ENCODE measurements at regions not wholly inside any gene's neighbourhood (a gene's known extent, or its start where the extent isn't known, plus 50 kb on each side); places are given as distances from the start of the nearest gene placed in this dataset.
A peak's percentile ranks its signal among the peaks of the same experiment; 100 is the strongest.

DNA sequence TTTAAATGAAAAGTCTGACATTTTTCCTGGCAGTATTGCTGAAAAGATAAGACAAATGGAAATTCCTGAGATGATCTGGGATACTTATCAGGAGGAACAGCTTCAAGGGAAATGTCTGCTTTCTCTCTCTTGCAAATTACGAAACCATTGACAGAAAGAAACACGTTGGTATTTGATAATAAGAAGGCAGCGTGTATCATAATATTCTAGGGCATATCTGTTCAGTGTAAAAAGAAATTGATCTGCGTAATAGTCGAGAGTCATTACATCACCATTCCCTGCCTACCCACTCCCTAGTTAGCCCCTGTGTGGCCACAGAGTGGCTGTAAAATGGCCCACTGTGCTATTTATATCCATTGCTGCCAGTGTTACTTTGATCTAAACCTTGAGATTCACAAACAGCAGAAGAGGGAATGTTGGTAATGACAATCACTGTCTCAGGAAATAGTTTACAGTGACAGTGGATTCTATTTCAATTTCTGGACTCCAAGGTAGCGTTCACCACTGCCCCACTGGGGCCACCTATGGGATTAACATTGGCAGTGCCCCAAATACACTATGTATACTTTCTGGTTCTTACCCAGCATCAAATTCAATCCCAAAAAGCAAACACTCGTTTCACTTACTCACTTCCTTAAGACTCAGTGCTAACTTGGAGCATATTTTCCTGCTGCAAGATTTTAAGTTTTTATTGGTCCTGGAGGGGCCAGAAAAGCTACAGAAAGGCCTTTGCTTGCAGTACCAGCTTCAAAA, 133.4 kb upstream of the GAS1 start:
- ATAC-seq (peak; percentile 76 to 87), DNase-seq (no peak)
- intact Hi-C loops (cut with DNase I), result no loop called here

DNA sequence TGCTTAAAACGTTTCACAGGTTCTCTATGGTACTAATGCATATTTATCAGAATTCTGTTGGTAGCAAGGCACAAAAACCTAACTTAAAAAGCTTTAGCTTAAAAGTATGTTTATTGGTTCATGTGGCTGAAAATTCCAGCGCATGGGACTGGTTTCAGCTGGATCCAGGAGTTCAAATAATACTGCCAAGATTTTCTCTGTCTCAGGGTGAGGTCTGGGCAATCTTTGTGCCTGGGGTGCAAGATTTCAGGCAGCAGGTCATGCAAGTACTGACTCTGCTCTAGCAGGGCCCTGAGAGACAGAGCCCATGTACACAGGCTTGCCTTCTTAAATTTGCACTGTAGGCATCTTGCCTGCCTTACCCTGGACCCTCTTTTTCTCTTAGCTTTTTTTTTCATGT, 134.2 kb upstream of the GAS1 start:
- DNase-seq, result no peak
- ATAC-seq, result no peak
- intact Hi-C loops (cut with DNase I), result no loop called here

DNA sequence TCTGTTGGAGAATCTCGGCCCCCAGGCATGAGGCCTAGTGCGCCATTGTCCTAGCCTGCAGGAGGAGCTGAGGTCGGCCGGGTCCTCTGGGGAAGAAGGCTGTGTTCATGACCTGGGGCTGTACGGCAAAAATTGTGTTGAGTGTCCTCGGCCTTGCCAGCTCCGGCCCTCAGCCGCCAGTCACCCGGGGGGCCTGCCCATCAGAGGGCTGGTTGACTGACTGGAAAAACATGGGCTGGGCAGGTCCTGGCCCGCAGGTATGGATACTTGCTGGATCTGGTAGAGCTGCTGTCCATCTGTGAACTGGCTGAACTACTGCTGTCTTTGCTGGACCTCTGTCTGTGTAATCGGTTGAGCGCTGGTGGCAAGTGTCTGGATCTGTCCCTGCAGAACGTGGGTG, 136.7 kb upstream of the GAS1 start:
- no peak for DNase-seq
- intact Hi-C loops (cut with DNase I), result no loop called here
- no peak for ATAC-seq

DNA sequence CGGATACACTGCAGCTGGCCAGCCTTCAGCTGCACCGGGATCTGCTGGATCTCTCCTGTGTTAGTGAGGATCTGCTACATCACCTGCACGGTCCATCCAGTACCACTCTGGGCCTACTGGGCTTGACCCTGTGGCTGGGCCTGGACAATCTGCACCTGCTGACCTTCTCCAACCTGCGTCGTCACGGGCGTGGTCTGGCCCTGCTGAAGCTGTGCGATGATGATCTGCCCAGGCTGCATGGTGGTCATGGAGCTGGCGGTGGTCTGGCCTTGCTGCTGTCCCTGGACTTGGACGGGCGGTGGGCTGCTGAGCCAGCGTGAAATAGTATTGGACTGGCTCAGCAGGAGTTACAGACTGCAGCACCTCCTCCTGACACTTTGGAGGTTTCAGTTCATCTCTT, 137.1 kb upstream of the GAS1 start:
- intact Hi-C loops (cut with DNase I), result no loop called here
- no peak for ATAC-seq
- DNase-seq, result no peak

DNA sequence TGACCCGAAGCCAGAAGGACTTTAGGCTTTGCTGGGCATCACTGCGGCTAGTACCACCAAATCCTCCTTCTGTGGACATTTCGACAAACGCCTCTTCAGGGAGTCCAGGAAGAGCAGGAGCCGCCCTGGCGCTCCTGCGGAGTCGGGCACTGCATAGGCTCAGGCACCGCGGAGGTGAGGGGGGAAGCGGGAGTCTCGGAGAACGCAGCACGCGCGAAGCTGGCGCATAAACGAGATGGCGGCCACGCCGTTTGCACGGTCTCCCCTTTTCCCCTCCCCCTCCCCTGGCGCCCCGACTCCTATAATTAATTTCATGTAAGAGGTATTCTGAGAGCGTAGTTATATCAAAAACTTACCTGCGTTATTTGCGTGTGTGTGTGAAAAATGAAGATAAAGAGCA, 137.8 kb upstream of the GAS1 start:
- DNase-seq, result no peak
- ATAC-seq, result no peak
- intact Hi-C loops (cut with DNase I), result no loop called here

DNA sequence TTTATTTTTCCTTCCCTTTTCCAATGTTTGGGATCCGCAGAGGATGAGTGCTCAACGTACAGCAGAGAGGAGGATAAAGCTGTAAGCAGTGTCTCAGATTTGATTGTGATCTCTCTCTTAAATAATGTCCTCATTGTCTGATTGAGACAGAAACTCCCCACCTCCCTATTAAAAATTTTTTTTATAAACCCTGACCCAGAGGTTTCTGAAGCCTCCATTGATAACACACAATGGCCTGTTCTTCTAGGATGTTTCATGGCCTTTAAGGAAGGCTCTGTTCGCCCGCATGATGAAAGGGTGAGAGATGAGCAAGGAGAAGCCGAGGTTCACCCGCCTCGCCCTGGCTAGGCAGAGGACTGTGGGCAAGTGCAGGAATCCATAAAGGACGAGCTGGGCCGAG, 138.2 kb upstream of the GAS1 start:
- DNase-seq (no peak), ATAC-seq (no peak)
- intact Hi-C loops (cut with DNase I), result no loop called here

DNA sequence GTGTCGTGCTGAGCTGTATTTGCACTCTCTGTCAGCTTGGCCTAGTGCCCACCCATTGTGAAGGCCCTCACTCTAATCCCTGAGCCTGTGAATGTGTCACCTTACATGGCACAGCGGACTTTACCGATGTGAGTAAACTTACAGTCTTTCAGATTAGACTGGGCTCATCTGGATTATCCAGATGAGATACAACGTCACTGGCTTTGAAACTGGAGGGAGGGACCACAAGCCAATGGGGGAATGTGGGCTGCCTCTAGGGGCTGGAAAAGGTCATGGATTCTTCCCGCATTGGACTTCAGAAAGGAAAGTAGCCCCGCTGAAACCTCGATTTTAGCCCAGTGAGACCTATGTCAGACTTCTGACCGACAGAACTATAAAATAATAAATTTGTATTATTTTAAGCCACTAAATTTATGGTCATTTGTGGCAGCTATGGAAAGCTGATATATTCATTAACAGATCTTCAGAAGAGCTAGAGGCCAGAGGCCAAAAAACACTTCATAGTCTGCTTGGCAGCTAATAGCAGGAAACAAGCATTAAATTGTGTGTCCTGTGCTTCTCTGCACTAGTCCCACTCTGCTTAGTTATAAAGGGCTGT, 139.0 kb upstream of the GAS1 start:
- ATAC-seq (no peak), DNase-seq (no peak)
- intact Hi-C loops (cut with DNase I), result no loop called here

DNA sequence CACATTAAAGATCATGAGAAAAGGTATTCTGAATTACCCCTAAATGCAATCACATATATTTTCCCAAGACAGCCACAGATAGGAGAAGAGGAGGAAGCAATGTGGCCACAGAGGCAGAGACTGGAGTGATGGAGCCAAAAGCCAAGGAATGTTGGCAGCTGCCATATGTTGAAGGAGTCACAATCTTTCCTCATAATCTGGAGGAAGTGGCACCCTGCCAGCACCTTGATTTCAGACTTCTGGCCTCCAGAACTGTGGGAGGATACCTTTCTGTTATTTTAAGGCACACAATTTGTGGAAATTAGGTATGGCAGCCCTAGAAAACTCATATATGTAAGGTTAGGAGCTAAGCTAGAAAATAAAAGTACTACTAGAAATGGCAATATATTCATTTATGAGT, 139.9 kb upstream of the GAS1 start:
- ATAC-seq, result no peak
- no peak for DNase-seq
- intact Hi-C loops (cut with DNase I), result no loop called here

DNA sequence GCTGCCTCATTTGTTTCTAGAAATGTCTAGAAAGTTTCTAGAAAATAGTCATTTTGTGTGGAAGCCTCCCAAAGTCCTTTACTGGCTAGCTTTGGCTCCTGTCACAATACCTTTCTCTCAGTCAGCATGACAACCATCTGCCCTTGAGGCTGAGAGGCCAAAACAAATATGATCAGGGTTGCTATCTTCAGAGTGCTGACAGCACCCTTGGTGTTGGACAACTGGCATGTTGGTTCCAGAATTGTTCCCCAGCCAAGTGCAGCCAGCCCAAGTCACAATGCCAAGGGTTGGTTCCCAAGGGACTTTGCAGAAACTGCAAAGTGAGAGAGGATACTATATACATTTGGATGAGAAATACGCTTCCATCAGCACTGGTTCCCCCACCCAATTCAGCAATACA, 140.9 kb upstream of the GAS1 start:
- intact Hi-C loops (cut with DNase I), result no loop called here
- DNase-seq (peak; percentile 31), ATAC-seq (peak; percentile 73 to 80)

DNA sequence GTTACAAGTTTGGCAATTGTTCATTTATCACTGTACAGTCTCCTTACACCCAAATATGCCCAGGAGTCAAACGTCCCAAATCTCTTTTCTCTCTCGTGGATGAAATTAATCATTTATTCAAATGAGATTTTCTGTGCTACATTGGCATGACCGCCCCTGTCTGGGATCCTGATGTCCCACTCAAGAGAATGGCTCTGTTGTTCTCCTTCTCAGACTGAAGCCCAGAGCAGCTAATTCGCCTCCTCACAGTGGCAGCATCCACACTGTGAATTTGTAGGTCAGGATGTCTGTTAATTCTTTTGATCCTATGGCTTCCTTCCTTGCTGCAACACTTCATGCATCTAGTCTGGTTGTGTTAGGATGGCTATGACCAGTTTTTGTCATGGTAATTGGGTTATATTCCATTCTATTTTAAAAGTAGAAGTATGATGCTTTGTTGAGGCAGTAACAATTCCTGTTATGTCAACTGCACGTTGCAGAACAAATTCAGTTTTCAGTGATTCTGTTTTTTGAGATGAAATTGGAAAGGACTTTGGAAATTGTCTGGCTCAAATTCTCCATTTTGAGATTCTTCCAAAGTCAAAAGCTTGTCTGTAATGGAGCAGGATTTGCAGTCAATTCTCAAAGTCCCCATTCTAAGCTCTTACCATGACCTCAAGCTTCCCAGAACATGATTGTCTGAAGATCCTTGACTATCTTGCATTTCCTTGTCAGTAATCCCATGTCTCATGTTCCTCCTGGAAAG, 141.5 kb upstream of the GAS1 start:
- peak in 1 of 2 donors; percentile 6 for ATAC-seq
- intact Hi-C loops (cut with DNase I), result no loop called here
- no peak for DNase-seq

DNA sequence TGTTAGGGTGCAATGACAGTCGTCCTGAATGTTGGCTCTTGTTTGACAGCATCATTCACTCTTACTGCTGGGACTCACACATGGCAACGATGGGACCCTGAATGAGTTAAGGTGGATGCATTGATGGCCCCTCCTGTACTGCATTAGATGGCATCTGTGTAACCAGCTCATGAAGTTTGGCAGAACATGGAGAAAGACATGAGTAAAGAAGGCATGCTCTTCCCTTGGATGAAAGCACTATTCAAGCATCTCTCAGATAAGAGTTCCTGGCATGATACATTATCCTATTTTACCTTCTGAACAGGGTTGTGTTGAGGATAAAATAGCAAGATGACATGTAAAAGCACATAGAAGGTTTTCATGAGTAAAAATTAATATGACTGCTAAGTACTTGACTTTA, 142.2 kb upstream of the GAS1 start:
- DNase-seq (no peak), ATAC-seq (peak in 1 of 2 donors; percentile 48)
- intact Hi-C loops (cut with DNase I), result no loop called here

DNA sequence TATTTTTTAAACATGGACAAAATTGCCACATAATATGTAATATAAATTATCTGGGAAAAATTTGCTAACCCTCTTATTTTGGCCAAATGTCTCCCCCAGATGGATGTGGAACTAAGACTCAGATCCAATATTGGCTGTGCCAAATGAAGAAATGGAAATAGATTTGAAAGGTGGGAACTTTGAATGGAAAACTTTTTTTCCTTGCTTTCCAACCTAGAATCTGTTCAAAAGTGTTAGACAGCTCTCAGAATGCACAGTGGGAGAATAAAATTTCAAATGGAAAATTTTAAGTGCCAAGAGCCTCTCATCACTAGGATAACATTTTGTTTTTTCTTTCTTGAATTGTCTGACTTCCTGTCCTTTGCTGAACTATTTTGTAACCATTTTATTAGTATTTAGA, 142.6 kb upstream of the GAS1 start:
- intact Hi-C loops (cut with DNase I), result no loop called here
- peak; percentile 31 to 57 for ATAC-seq
- DNase-seq, result no peak

DNA sequence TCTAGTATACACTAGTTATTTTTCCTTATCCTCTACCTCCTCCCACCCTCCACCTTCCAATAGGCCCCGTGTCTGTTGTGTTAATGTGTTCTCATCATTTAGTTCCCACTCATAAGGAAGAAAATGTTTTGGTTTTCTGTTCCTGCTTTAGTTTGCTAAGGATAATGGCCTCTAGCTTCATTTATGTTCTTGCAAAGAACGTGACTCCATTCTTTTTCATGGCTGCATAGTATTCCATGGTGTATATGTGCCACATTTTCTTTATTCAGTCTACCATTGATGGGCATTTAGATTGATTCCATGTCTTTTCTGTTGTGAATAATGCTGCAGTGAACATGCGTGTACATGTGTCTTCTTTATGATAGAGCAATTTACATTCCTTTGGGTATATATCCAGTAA, 146.5 kb upstream of the GAS1 start:
- intact Hi-C loops (cut with DNase I), result no loop called here
- ATAC-seq (no peak), DNase-seq (no peak)

DNA sequence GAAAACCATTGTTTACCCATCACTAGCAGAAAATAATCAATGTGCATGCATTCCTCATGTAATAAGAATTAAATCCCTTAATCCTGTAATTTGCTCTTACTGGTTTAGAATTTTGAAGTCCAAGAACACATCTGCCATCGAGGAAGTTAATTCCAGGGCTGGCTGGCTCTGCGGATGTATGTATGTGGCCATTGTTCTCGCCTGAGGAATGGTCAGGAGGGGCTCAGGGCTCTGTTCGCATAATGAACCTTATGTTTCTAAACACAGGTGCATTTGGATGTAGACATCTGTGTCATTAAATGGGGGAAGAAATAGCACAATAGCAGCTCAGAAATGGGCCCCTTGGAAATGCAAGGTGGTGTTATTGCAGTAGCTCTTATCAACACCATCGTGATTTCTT, 148.6 kb upstream of the GAS1 start:
- ATAC-seq, result no peak
- DNase-seq, result no peak
- intact Hi-C loops (cut with DNase I), result no loop called here

DNA sequence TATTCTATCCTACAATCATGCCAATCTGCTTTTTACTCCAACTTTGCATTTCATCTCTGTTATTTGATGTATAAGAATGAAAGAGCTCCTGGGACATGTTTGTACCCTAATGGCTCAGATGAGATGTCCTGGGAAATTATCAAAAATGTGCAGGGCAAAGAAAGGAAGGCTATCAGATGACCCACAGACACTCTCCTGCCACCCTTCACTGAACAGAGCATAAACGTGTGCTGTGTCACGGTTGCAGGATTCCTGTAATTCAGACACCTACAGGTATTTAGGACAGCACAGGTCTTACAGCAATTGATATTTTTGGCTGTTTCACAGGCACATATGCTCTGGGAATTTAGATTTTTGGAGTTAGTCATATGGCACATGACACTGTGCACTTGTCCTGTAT, 149.2 kb upstream of the GAS1 start:
- intact Hi-C loops (cut with DNase I), result no loop called here
- DNase-seq, result no peak
- ATAC-seq, result no peak

DNA sequence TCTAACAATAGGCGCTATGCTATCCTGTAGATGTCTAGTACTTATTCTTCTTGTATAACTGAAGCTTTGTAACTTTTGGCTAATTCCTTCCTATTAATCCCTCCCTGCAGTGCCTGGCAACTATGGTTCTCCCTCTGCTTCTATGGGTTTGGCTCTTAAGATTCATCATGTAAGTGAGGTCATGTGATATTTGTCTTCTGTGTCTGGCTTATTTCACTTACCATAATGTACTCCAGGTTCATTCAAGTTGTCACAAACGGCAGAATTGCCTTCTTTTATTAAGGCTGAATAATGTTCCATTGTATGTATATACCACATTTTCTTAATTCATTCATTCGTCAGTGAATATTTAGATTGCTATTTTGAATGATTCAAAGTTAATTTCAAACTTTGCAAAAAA, 149.9 kb upstream of the GAS1 start:
- no peak for DNase-seq
- intact Hi-C loops (cut with DNase I), result no loop called here
- no peak for ATAC-seq

DNA sequence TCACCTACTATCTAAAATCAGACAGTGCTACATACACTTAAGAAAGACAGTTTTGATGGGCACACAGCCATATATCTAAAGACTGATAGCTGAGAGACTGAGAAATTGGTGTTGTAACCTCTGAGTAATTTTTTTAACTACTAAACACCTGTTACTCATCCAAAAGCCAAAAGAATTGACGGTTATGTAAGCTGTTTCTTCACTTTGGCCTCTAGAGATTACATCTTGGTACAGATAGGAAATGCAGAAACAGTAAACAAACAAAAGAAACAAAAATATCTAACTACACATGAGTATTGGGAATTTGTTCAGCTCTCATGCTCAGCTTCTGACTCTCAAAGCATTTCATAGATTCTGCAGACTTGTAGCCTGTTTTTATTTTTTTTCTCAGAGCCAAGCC, 152.1 kb upstream of the GAS1 start:
- DNase-seq (no peak), ATAC-seq (peak in 1 of 2 donors; percentile 54)
- intact Hi-C loops (cut with DNase I), result no loop called here

DNA sequence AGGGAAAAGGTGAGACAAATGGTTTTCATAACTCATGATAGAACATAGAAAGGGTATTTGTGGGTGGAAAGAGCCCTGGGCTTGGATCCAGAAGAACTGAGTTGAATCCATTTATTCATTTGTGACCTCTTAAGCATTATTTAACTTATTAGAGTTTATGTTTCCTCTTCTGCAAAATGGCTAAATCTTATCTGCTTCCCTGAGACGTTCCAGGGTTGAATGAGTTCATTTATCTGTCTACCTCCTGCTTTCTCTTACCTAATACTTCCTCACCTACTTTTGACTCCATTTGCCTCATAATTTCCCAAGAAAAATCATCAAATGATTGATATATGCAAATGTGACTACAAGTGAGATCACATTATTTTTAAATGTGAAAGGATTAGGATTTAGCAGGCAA, 152.7 kb upstream of the GAS1 start:
- DNase-seq (no peak), ATAC-seq (peak in 1 of 2 donors; percentile 55)
- intact Hi-C loops (cut with DNase I), result no loop called here

DNA sequence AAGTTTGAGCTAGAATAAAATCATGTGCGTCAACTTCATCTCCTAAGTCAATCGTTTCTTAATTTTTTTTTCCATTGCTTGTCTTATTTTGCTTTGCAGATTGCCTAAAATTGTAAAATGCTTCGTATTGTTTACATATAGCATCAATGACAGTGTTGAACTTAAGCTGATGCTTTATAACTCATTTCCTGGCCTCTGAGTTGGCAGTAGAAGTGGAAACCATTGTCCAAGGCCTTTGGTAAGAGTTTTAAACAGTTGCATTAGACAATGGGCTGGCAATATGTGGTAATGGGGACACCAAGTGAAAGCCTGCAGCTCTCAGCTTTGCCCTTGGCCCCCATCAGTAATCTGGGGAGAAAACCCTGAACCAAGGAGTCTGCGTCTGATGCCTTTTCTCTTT, 154.8 kb upstream of the GAS1 start:
- no peak for ATAC-seq
- intact Hi-C loops (cut with DNase I), result no loop called here
- no peak for DNase-seq

DNA sequence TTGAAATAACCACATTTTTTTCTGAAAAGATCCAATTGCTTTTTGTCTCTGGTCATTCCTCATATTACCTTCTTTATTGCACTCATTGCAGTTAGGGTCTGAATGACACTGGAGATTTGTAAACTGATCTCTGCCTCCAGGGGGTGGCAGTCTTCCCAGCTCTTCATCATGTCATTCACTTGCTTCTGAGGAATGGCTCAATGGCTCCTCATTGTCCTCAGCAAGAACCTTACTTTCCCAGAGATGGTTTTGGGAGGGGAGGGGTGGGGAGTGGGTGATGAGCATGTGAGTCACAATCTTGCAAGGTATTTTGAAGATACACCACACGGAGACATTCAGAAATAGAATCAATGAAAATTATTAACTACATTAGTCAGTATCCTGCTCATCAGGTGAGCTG, 159.8 kb upstream of the GAS1 start:
- DNase-seq (no peak), ATAC-seq (no peak)
- intact Hi-C loops (cut with DNase I), result no loop called here

DNA sequence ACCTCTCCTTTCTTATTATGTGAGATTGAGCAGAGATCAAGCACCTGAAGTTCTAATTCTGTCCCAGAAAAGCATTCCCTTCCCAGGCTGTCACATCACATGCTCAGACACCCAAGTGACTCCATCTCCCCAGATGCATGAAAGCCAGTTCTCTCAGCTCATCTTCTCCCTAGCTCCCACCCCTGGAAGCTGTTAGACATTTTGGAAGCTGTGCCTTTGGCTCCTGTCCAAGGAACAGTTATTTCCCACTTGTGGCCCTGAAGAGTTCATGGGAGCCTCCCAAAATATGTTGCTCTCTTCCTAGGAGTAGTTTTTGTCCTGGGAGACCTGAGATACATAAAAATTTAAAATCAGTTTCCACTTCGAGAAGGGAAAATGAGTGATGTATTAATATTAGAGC, 161.4 kb upstream of the GAS1 start:
- ATAC-seq (peak; percentile 76 to 82), DNase-seq (no peak)
- intact Hi-C loops (cut with DNase I), result no loop called here
